ENCODE measurements at regions not wholly inside any gene's neighbourhood (a gene's known extent, or its start where the extent isn't known, plus 50 kb on each side); places are given as distances from the start of the nearest gene placed in this dataset.
"Not testable (repeated sequence)": the region's sequence is repeated elsewhere in the genome, so short reads cannot be mapped to it uniquely, and the experiment has no call there.

DNA sequence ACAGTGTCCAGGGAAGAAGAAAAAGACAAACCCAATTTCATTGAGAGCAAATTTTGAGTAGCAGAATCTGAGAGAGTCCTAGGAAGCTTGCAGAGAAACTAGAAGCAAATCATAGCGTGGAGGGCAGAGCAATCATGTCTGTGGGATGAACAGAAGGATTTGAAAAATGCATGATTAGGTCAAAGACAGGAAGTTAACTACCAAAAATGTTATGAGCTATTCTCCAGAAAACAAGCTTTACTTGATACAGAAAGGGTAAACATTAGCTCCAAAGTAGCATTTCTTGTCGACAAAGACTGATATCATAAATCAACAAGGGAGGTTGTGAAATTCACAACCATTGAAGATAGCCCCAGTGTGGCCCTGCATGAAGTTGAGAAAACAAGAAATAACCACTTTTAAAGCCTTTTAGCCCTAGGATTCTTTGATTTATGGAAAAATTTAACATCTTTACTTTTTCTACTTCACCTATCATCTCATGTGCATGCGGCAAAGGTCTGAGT, 97.7 kb upstream of the MEGF10 start:
- Mint-ChIP-seq H3K9me3 (no peaks in the 10 kb centered on the region), H3K36me3 (ENCODE audit: low read depth) (no peaks in the 10 kb centered on the region), H3K27me3 (ENCODE audit: insufficient read depth) (peaks cover 6% of the 10 kb centered on the region), H3K4me3 (no peak overlapping the region), H3K27ac (no peak overlapping the region), H3K4me1 (ENCODE audit: low read depth) (no peaks in the 10 kb centered on the region)
- DNase-seq (ENCODE audit: low spot score) = no peak
- intact Hi-C loops (cut with micrococcal nuclease) = no loop called here

DNA sequence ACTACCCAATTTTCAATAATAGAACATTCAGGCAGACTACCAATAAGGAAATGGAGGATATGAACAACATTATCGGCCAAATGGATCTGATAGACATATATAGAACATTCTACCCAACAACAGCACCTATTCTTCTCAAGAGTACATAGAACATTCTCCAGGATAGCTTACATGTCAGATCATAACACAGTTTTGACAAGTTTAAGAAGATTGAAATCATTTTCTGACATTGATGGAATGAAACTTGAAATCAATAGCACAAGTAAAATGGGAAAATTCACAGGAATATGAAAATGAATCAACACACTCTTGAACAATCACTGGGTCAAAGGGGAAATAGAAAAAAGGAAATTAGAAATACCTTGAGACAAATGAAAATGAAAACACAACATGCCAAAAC, 94.6 kb upstream of the MEGF10 start:
- H3K27me3 Mint-ChIP-seq (ENCODE audit: insufficient read depth) = peaks cover 11% of the 10 kb centered on the region
- no peak overlapping the region for H3K4me3 Mint-ChIP-seq
- H3K9me3 Mint-ChIP-seq = peaks cover 5% of the 10 kb centered on the region
- H3K36me3 Mint-ChIP-seq (ENCODE audit: low read depth) = no peaks in the 10 kb centered on the region
- intact Hi-C loops (cut with micrococcal nuclease) = no loop called here
- H3K27ac Mint-ChIP-seq = no peak overlapping the region
- DNase-seq (ENCODE audit: low spot score) = no peak
- no peaks in the 10 kb centered on the region for H3K4me1 Mint-ChIP-seq (ENCODE audit: low read depth)

DNA sequence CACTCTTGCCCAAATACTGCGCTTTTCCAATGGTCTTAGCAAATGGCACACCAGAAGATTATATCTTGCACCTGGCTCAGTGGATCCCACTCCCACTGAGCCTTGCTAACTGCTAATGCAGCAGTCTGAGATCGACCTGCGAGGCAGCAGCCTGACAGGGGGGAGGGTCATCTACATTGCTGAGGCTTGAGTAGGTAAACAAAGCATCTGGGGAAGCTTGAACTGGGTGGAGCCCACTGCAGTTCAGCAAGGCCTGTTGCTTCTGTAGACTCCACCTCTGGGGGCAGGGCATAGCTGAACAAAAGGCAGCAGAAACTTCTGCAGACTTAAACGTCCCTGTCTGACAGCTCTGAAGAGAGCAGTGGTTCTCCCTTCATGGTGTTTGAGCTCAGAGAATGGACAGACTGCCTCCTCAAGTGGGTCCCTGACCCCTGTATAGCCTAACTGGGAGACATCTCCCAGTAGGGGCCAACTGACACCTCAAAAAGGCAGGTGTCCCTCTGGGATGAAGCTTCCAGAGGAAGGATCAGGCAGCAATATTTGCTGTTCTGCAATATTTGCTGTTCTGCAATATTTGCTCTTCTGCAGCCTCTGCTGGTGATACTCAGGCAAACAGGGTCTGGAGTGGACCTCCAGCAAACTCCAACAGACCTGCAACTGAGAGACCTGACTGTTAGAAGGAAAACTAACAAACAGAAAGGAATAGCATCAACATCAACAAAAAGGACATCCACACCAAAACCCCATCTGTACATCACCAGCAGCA, 93.0 kb upstream of the MEGF10 start:
- H3K36me3 Mint-ChIP-seq (ENCODE audit: low read depth) = not testable (repeated sequence)

DNA sequence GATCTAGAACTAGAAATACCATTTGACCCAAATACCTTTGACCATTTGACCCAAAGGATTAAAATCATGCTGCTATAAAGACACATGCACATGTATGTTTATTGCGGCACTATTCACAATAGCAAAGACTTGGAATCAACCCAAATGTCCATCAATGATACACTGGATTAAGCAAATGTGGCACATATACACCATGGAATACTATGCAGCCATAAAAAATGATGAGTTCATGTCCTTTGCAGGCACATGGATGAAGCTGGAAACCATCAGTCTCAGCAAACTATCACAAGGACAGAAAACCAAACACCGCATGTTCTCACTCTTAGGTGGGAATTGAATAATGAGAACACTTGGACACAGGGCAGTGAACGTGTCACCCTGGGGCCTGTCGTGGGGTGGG, 87.9 kb upstream of the MEGF10 start:
- H3K4me1 Mint-ChIP-seq (ENCODE audit: low read depth); H3K4me3 Mint-ChIP-seq; H3K36me3 Mint-ChIP-seq (ENCODE audit: low read depth); H3K27ac Mint-ChIP-seq; DNase-seq (ENCODE audit: low spot score); H3K9me3 Mint-ChIP-seq; intact Hi-C loops (cut with micrococcal nuclease): not testable (repeated sequence)
- H3K27me3 Mint-ChIP-seq (ENCODE audit: insufficient read depth) = peaks cover 11% of the 10 kb centered on the region

More for the DNA sequence above, 93.0 kb upstream of the MEGF10 start:
- peaks cover 11% of the 10 kb centered on the region for H3K27me3 Mint-ChIP-seq (ENCODE audit: insufficient read depth)
- intact Hi-C loops (cut with micrococcal nuclease); H3K27ac Mint-ChIP-seq; DNase-seq (ENCODE audit: low spot score); H3K4me1 Mint-ChIP-seq (ENCODE audit: low read depth); H3K4me3 Mint-ChIP-seq; H3K9me3 Mint-ChIP-seq: not testable (repeated sequence)

DNA sequence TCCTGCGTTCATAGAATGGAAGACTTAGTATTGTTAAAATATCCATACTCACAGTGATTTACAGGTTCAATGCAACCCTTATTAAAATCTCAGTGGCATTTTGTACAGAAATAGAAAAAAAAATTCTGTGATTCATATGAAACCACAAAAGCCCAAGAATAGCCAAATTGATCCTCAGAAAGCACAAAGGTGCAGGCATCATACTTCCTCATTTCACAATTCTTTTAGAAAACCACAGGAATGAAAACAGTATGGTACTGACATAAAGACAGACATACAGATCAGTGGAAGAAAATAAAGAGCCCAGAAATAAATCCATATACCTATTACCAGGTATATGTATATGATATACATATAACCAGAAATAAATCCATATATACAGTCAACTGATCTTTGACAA, 86.8 kb upstream of the MEGF10 start:
- no peaks in the 10 kb centered on the region for H3K9me3 Mint-ChIP-seq
- H3K4me3 Mint-ChIP-seq = no peak overlapping the region
- H3K27ac Mint-ChIP-seq = no peak overlapping the region
- DNase-seq (ENCODE audit: low spot score) = no peak
- H3K27me3 Mint-ChIP-seq (ENCODE audit: insufficient read depth) = peaks cover 8% of the 10 kb centered on the region
- H3K4me1 Mint-ChIP-seq (ENCODE audit: low read depth) = no peaks in the 10 kb centered on the region
- intact Hi-C loops (cut with micrococcal nuclease) = no loop called here
- no peaks in the 10 kb centered on the region for H3K36me3 Mint-ChIP-seq (ENCODE audit: low read depth)

DNA sequence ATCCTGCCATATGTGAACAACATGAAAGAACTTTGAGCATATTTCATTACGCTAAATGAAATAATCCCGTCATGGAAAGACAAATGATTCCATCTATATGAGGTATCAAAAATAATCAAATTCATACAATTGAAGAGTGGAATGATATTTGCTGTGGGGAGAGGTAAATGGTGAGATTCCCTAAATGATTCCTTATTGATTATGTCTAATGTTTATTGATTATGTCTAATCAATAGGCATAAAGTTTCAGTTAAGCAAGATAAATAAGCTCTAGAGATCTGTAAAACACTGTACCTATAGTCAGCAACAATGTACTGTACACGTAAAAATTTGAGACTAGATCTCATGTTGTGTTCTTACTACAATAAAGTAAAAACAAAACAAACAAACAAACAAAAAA, 85.4 kb upstream of the MEGF10 start:
- Mint-ChIP-seq H3K36me3 (ENCODE audit: low read depth) (no peaks in the 10 kb centered on the region), H3K27ac (no peak overlapping the region), H3K27me3 (ENCODE audit: insufficient read depth) (peaks cover 4% of the 10 kb centered on the region), H3K4me3 (no peak overlapping the region), H3K4me1 (ENCODE audit: low read depth) (no peaks in the 10 kb centered on the region), H3K9me3 (no peaks in the 10 kb centered on the region)
- DNase-seq (ENCODE audit: low spot score) = no peak
- intact Hi-C loops (cut with micrococcal nuclease) = no loop called here

DNA sequence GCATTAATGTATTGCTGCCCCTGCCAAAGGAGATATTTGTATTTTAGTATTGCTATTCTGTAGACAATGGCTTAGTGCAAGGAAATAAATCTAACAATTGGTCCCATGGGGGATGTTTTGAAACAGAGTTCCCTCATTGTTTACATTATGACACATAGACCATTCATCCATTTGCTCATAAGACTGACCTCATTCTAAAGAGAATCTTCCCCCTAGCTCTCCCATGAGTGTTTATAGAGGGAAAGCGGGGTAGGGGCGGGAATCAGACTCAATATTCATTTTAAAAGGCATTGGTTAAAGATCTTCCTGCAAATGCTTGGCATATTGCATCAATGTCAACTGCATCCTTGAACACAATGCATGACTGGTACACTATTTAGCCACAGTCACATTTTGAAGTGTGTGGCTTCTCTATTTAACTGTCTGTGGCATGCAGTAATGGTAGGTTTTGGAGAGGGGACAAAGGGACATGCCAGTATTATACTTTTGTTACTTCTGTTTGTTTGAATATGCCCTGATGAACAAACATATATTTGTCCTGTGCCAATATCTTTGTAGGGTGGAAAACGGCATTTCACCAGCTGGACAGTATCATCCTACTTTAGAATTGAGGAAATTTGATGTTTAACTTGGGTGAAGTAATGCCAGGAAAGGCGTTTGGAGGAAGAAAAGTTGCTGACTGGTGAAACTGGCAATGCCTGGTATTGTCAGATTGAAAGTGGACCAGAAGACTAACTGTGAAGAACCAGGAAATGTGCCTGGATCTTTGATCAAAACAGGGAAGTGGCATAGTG, 84.1 kb upstream of the MEGF10 start:
- Mint-ChIP-seq H3K27me3 (ENCODE audit: insufficient read depth) (peaks cover 6% of the 10 kb centered on the region), H3K4me3 (no peak overlapping the region), H3K4me1 (ENCODE audit: low read depth) (no peaks in the 10 kb centered on the region), H3K27ac (no peak overlapping the region), H3K36me3 (ENCODE audit: low read depth) (no peaks in the 10 kb centered on the region), H3K9me3 (no peaks in the 10 kb centered on the region)
- intact Hi-C loops (cut with micrococcal nuclease) = no loop called here
- DNase-seq (ENCODE audit: low spot score) = no peak

DNA sequence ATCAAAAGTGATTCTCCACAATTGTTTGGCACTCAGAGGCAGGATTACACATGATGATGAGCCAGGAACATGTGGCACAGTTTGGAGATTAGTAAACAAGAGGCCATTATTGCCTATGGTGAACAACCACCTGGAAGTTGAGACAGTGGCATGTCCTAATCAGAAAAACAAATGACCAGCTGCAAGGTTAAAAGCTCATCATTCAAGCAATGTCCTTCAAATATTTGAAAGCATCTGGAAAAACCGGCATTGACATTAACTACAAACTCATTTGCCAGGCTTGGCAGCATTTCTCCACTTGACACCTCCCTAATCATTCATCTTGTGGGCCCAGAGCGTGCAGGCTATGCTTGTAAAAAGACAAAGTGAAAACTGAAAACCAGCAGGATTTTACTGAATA, 80.6 kb upstream of the MEGF10 start:
- intact Hi-C loops (cut with micrococcal nuclease) = no loop called here
- Mint-ChIP-seq H3K4me3 (no peak overlapping the region), H3K4me1 (ENCODE audit: low read depth) (no peaks in the 10 kb centered on the region), H3K27ac (no peak overlapping the region), H3K9me3 (no peaks in the 10 kb centered on the region), H3K27me3 (ENCODE audit: insufficient read depth) (peaks cover 6% of the 10 kb centered on the region), H3K36me3 (ENCODE audit: low read depth) (no peaks in the 10 kb centered on the region)
- no peak for DNase-seq (ENCODE audit: low spot score)

DNA sequence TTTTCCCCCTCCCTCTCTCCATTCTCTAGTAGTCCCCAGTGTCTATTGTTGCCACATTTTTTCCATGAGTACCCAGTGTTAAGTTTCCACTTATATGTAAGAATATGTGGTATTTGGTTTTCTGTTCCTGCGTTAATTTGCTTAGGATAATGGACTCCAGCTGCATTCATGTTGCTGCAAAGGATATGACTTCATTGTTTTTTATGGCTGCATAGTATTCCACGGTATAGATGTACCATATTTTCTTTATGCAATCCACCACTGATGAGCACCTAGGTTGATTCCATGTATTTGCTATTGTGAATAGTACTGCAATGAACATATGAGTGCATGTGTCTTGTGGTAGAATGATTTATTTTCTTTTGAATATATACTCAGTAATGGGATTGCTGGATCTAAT, 77.4 kb upstream of the MEGF10 start:
- intact Hi-C loops (cut with micrococcal nuclease) = no loop called here
- Mint-ChIP-seq H3K9me3 (no peaks in the 10 kb centered on the region), H3K27ac (no peak overlapping the region), H3K27me3 (ENCODE audit: insufficient read depth) (peaks cover 3% of the 10 kb centered on the region), H3K36me3 (ENCODE audit: low read depth) (no peaks in the 10 kb centered on the region), H3K4me3 (no peak overlapping the region), H3K4me1 (ENCODE audit: low read depth) (no peaks in the 10 kb centered on the region)
- DNase-seq (ENCODE audit: low spot score) = no peak

DNA sequence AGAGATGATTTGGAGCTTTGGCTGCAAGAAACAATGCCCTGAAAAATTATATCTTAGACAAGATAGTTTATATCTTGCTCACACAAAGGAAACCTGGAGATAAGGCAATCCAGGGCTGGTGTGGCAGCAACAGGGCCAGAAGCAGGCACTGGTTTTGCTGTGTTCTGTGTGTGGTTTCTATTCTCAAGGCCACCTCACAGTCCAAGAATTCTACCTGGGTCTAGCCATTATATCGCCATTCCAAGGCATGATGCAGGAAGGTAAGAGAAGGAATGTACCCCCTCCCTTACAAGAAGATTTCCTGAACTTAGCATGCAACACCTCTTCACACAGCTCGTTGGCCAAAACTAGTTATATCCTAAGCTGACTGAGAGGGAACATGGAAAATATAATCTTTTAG, 74.5 kb upstream of the MEGF10 start:
- Mint-ChIP-seq H3K9me3 (no peaks in the 10 kb centered on the region), H3K4me1 (ENCODE audit: low read depth) (no peaks in the 10 kb centered on the region), H3K27me3 (ENCODE audit: insufficient read depth) (peaks cover 2% of the 10 kb centered on the region), H3K36me3 (ENCODE audit: low read depth) (no peaks in the 10 kb centered on the region), H3K27ac (no peak overlapping the region), H3K4me3 (no peak overlapping the region)
- intact Hi-C loops (cut with micrococcal nuclease) = no loop called here
- no peak for DNase-seq (ENCODE audit: low spot score)

DNA sequence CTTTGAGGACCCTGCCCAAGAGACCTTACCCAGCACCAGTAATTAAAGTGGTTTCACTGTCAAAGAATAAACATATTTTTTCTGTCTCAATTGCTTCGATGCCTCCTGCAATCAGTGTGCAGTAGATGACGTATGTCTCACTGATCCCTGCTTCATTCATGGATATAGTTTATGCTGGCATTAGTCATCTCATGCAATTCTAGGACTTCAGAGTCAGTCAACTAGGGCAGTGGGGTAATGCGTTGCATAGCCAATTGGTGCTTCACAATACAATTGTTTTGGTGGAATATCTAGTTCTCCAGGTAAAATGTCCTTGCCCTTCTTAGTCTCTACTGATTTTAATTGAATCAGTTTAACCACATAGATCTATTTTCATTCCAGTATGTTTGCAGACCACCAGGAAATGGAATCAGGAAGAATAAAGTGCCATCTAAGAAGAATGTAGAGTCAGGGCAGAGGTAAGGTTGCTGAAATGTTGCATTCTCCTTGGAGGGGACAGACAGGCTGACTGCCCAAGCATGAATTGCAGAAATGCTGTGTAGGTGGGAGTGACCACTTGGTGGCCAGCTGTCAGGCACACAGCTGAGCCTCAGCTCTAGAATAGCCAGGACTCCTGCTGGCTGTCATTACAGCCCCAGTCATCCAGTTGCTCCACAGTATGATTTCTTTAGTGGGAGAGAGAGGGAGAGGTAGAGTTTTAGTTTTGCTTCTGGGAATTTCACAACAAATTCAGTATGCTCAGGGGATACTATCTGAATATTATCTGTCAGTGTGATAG, 73.5 kb upstream of the MEGF10 start:
- Mint-ChIP-seq H3K36me3 (ENCODE audit: low read depth) (no peaks in the 10 kb centered on the region), H3K9me3 (no peaks in the 10 kb centered on the region), H3K4me1 (ENCODE audit: low read depth) (no peaks in the 10 kb centered on the region), H3K4me3 (no peak overlapping the region), H3K27ac (no peak overlapping the region), H3K27me3 (ENCODE audit: insufficient read depth) (peaks cover 2% of the 10 kb centered on the region)
- no peak for DNase-seq (ENCODE audit: low spot score)
- intact Hi-C loops (cut with micrococcal nuclease) = no loop called here

DNA sequence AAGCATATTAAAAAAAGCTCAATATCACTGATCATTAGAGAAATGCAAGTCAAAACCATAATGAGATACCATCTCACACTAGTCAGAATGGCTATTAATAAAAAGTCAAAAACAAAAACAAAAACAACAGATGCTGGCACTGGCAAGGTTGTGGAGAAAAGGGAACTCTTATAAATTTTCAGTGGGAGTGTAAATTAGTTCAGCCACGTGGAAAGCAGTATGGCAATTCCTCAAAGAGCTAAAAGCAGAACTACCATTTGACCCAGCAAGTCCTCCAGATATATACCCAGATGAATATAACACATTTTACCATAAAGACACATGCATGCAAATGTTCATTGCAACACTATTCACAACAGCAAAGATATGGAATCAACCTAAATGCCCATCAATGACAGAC, 68.7 kb upstream of the MEGF10 start:
- H3K9me3 Mint-ChIP-seq; H3K27me3 Mint-ChIP-seq (ENCODE audit: insufficient read depth); H3K27ac Mint-ChIP-seq; intact Hi-C loops (cut with micrococcal nuclease); H3K4me3 Mint-ChIP-seq; H3K4me1 Mint-ChIP-seq (ENCODE audit: low read depth); DNase-seq (ENCODE audit: low spot score); H3K36me3 Mint-ChIP-seq (ENCODE audit: low read depth): not testable (repeated sequence)
